Esophagus (tissue), 2 donors: ENCODE measurements at regions not wholly inside any gene's neighbourhood (a gene's known extent, or its start where the extent isn't known, plus 50 kb on each side); places are given as distances from the start of the nearest gene placed in this dataset.

ENCODE experiments used
- H3K27ac ChIP-seq, 2 donors: one replicate each; pipeline ENCODE4 v1.5.1; 2013; ENCODE audit warnings: low read depth in 2 of 2, mild to moderate bottlenecking in 2 of 2, inconsistent platforms in 1 of 2, low read length in 1 of 2, moderate library complexity in 1 of 2
- H3K27me3 ChIP-seq, 2 donors: one replicate each; pipeline ENCODE4 v1.6.1; 2013; ENCODE audit warnings: low read length in 2 of 2, control low read depth in 1 of 2, mild to moderate bottlenecking in 1 of 2; ENCODE audit not compliant: insufficient read depth in 2 of 2, control insufficient read depth in 1 of 2
- H3K36me3 ChIP-seq, 2 donors: one replicate each; pipeline ENCODE4 v1.6.1; 2013; ENCODE audit warnings: low read length in 1 of 2; ENCODE audit not compliant: control insufficient read depth in 2 of 2, insufficient read depth in 2 of 2
- H3K4me1 ChIP-seq, 2 donors: one replicate each; pipeline ENCODE4 v1.6.1; 2013; ENCODE audit warnings: low read length in 1 of 2; ENCODE audit not compliant: control insufficient read depth in 2 of 2, insufficient read depth in 2 of 2
- H3K4me3 ChIP-seq, 2 donors: one replicate each; pipeline ENCODE4 v1.5.1; 2013; ENCODE audit warnings: low read length in 2 of 2, mild to moderate bottlenecking in 2 of 2, low read depth in 1 of 2, moderate library complexity in 1 of 2
- H3K9me3 ChIP-seq, 2 donors: one replicate each; pipeline ENCODE4 v1.6.1; 2013; ENCODE audit warnings: mild to moderate bottlenecking in 2 of 2, low read depth in 1 of 2, low read length in 1 of 2, moderate library complexity in 1 of 2; ENCODE audit not compliant: control insufficient read depth in 2 of 2, insufficient read depth in 1 of 2
- WGBS, 2 donors: extraction: QIAGEN DNeasy Blood & Tissue Kit; methylation state at CpG; one replicate each; pipeline ENCODE4 v1.1.7; 2013; 5-methylcytosine and 5-hydroxymethylcytosine counted together
- donor health status: healthy with polysubstance abuse.
- donor health status: Bipolar disorder and iron deficiency.

DNA sequence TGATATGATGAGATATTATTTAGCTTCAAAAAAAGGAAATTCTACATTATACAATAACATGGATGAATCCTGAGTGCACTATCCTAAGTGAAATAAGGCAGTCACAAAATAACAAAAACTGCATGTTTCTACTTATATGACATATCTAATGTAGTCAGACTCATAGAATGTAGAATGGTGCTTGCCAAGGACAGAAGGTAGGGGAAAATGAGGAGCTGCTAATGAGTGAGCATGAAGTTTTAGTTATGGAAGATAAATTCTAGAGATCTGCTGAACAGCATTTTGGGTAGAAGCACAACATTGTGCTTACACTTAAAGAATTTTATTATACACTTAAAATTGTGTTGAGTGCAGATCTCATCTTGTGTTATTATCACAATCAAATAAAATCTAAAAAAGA, 812.4 kb downstream of the KCTD16 start:
- no peaks in the 10 kb centered on the region for H3K27me3 ChIP-seq
- no peaks in the 10 kb centered on the region for H3K36me3 ChIP-seq
- no peaks in the 10 kb centered on the region for H3K9me3 ChIP-seq
- H3K27ac ChIP-seq, result no peak overlapping the region
- no peaks in the 10 kb centered on the region for H3K4me1 ChIP-seq
- no peak overlapping the region for H3K4me3 ChIP-seq

DNA sequence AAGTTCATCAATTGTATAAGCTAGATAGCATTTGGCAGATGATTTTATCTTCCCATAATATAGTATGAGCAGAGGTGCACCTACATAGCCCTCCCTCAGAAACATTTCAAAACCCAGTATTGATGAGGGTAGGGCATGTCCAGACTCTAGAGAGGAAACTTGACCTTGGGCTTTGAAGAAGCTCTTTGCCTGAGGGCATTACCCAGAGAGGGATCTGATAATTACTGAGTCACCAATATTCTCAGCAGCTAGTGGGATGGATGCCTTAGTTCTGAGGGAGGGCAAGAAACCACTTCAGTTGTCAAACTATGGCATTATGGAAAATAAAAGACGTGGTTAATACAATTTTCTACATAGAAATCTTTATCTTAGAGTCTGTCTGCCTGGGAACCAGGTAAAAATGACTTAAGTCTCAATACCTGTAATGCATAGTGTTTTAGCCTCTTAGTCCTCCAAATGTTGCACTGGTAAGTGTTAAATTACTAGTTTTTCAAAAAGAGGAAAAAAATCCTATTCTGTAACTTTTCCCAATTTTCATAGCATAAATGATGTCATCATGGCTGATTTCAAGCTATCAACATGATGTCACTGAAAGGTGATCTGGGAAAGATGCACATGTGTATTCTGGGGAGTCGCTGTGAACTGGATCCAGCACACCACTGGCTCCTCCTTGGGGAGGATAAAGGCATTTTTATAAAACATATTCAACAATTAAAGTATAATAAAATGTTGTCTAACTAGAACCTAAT, 809.0 kb downstream of the KCTD16 start:
- no peaks in the 10 kb centered on the region for H3K4me1 ChIP-seq
- no peak overlapping the region for H3K27ac ChIP-seq
- 53 to 58% methylated on average over 2 of the region's 2 CpGs for WGBS, 2 donors
- no peaks in the 10 kb centered on the region for H3K9me3 ChIP-seq
- no peaks in the 10 kb centered on the region for H3K27me3 ChIP-seq
- H3K4me3 ChIP-seq, result no peak overlapping the region
- no peaks in the 10 kb centered on the region for H3K36me3 ChIP-seq

DNA sequence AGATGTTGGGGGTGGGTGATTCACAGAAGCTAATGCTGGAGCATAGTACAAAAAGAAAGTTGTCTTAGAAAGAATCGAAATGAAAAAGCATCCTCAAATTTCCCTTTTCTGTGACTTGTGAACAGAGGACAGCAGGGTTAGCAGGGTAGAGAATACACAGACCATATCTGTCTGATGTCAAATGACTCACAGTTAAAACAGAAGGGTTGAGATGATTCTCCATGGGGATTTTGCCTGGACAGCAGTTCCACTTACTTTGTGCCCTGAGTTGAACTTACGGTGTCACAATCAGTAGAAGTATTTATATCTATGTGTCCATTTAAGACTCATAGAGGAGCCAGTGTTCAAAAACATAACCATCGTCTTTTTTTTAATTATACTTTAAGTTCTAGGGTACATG, 801.6 kb downstream of the KCTD16 start:
- H3K4me3 ChIP-seq, result no peak overlapping the region
- no peaks in the 10 kb centered on the region for H3K36me3 ChIP-seq
- H3K9me3 ChIP-seq, result no peaks in the 10 kb centered on the region
- no peaks in the 10 kb centered on the region for H3K4me1 ChIP-seq
- H3K27me3 ChIP-seq, result no peaks in the 10 kb centered on the region
- WGBS, 2 donors, result 89 to 93% methylated on average over 3 of the region's 3 CpGs
- H3K27ac ChIP-seq, result no peak overlapping the region

DNA sequence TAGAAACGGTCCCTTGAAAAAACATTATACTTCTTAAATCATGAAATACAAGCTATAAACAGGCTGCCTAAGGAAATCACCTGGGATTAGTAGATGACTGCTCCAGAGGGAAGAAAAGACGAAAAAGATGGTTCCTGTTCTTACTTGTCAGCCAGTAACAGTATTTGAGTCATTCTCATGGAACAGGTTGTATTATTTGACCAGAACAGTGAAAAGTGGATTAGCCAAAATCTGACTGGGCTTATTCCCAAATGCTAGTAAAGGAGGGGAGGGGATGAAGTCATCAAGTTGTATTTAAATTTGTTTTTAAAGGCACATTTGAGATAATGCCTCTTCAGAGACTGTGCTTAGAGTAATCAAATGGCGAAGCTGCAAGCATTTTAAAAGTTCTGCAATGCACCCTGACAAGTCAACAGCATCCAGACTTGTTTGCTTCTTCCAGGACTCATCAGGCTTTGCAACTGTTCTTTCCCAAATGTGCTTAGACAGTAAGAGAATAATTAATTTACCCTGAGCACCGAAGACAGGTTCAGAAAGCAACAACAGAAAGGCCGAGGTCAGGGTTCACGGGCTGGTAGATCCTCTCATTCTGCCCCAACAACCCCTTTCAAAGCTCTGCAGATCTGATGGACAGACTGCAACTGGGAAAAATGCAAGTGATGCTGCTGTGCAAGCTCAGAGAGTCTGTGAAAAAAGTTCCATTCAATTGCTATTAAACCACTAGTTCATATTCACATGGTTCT, 800.6 kb downstream of the KCTD16 start:
- Histone ChIP-seq H3K9me3 (no peaks in the 10 kb centered on the region), H3K27ac (no peak overlapping the region), H3K4me1 (no peaks in the 10 kb centered on the region), H3K36me3 (no peaks in the 10 kb centered on the region), H3K27me3 (no peaks in the 10 kb centered on the region), H3K4me3 (no peak overlapping the region)
- WGBS, 2 donors, result 28 to 52% methylated on average over 6 of the region's 6 CpGs

DNA sequence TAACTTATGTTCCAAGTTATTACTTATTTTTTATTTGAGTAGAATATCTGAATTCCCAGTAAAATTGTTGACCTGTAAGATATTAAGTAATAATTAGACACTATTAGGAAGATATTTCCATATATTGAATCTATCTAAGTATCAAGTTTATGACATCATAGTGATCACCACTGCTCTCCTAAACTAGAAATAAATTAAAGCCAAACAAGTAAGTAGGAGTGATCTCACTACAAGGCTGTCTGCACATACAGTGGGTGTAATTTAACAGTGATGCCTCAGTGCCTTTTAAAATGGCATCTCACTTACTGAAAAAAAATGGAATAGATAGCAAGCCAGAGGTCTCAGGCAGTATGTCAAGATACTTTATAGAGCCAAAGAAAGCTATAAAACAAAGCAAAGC, 789.6 kb downstream of the KCTD16 start:
- Histone ChIP-seq H3K9me3 (no peaks in the 10 kb centered on the region), H3K36me3 (no peaks in the 10 kb centered on the region), H3K4me1 (no peaks in the 10 kb centered on the region), H3K27ac (no peak overlapping the region), H3K27me3 (no peaks in the 10 kb centered on the region), H3K4me3 (no peak overlapping the region)

DNA sequence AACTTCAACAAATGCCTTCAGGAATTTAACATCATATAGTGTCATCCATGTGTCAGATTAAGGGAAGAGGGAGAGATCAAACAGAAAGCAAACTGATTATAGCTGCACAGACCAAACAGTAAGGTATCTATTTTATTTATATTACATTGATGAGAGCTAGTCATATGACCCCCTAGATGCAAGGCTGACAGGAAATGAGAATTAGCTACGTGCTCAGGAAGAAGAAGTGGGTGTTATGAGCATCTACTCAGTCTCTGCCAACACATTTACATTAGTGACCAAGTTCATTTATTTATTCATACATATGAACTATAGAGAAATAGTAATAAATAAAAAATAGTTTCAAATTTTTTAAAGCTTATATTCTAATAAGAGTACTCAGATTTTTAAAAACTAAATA, 787.3 kb downstream of the KCTD16 start:
- no peaks in the 10 kb centered on the region for H3K36me3 ChIP-seq

DNA sequence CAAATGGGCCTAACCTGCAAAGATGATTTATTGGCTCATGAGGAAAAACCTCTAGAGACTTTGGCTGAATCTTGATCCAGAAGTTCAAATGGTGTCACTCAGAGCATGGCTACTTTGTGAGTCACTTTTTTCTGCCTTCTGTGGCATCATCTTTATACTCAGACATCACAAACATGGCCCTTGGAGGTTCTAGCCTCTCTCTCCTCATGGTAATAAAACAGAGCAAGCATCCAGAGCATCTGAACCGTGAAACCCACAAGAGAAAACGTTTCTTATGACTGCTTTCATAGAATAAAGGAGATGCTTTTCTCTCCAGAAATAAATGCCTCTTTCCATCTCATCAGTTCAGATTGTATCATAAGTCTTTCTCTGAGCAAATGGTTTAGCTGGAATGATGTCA, 780.3 kb downstream of the KCTD16 start:
- Histone ChIP-seq H3K9me3 (no peaks in the 10 kb centered on the region), H3K27me3 (no peaks in the 10 kb centered on the region), H3K36me3 (no peaks in the 10 kb centered on the region), H3K4me1 (no peaks in the 10 kb centered on the region), H3K4me3 (no peak overlapping the region), H3K27ac (no peak overlapping the region)
- WGBS, 2 donors, result 49 to 69% methylated on average over 2 of the region's 2 CpGs

More for the DNA sequence above, 787.3 kb downstream of the KCTD16 start:
- Histone ChIP-seq H3K9me3 (no peaks in the 10 kb centered on the region), H3K27ac (no peak overlapping the region), H3K4me3 (no peak overlapping the region), H3K4me1 (no peaks in the 10 kb centered on the region), H3K27me3 (no peaks in the 10 kb centered on the region)
- 29 to 37% methylated on average over 1 of the region's 1 CpG for whole genome bisulfite sequencing, 2 donors

DNA sequence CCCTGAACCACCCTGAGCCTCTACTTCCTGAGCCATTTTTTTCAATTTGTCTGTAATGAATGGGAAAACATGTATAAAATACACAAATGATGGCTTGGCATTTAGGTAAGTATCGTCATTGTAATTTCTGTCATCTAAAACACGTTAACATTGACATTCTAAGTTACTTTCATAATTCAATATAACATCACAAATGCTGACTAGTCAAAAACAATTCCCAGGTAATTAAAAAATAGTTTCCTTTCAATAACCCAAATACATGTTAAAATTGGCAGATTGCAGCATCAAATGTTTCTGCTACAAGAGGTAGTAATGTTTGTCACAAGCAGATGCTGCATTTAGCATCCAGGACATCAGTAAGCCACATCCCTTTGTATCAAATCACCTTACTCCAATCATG, 776.4 kb downstream of the KCTD16 start:
- H3K27ac ChIP-seq, result no peak overlapping the region

DNA sequence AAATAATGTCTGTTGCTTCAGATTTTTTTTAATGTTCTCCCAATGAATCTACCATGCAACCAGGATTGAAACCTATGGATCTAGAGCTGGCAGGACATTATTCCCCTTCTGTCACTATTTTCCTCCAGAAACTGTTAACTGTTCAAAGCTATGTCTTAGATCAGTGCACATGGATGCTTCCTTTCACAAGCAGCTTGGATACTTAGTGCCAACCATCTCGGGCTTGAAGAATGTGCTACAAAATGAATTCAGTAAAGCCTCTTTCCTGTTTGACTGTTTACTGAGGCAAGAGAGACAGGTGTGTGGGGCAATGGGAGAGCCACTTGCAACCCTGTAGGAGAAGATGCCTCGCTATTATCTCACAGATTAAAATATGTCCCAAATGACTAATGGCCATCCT, 774.8 kb downstream of the KCTD16 start:
- WGBS, 2 donors, result 45 to 54% methylated on average over 2 of the region's 2 CpGs
- H3K4me1 ChIP-seq, result no peaks in the 10 kb centered on the region
- H3K36me3 ChIP-seq, result no peaks in the 10 kb centered on the region
- H3K27me3 ChIP-seq, result no peaks in the 10 kb centered on the region
- no peaks in the 10 kb centered on the region for H3K9me3 ChIP-seq
- no peak overlapping the region for H3K4me3 ChIP-seq
- H3K27ac ChIP-seq, result no peak overlapping the region

More for the DNA sequence above, 776.4 kb downstream of the KCTD16 start:
- Histone ChIP-seq H3K4me1 (no peaks in the 10 kb centered on the region), H3K36me3 (no peaks in the 10 kb centered on the region), H3K27me3 (no peaks in the 10 kb centered on the region), H3K9me3 (no peaks in the 10 kb centered on the region), H3K4me3 (no peak overlapping the region)
- 73 to 89% methylated on average over 2 of the region's 2 CpGs for WGBS, 2 donors

DNA sequence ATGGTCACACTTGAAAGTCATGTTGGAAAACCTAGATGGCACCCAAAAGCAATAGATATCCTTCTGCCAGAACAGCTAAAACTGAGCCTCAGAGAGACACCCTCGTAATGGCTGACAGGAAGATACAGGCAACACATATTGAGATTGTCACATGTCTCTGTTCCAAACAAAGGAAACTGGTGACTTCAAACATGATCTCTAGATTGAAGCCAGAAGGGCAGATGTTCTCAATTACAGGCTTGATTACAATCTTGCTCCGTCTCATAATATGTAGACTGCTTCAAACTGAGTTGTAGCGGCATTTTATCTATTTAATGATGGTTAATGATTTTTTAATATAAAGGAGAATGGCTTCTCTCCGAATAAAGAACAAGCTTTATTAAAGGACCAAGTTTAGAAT, 774.3 kb downstream of the KCTD16 start:
- Histone ChIP-seq H3K36me3 (no peaks in the 10 kb centered on the region), H3K27ac (no peak overlapping the region), H3K9me3 (no peaks in the 10 kb centered on the region), H3K27me3 (no peaks in the 10 kb centered on the region), H3K4me1 (no peaks in the 10 kb centered on the region), H3K4me3 (no peak overlapping the region)
- WGBS, 2 donors, result 62 to 64% methylated on average over 4 of the region's 4 CpGs
